ENCODE measurements at regions not wholly inside any gene's neighbourhood (a gene's known extent, or its start where the extent isn't known, plus 50 kb on each side); places are given as distances from the start of the nearest gene placed in this dataset.
"Not testable (repeated sequence)": the region's sequence is repeated elsewhere in the genome, so short reads cannot be mapped to it uniquely, and the experiment has no call there.

- H3K9me3 ChIP-seq (replicated peaks) = no peaks in the 10 kb centered on the region
- H3K4me3 ChIP-seq = no peak overlapping the region
- no peaks in the 10 kb centered on the region for H3K4me1 ChIP-seq
- no peak overlapping the region for H3K27ac ChIP-seq
- no peak for DNase-seq
- H3K27me3 ChIP-seq = no peaks in the 10 kb centered on the region
- no peaks in the 10 kb centered on the region for H3K36me3 ChIP-seq
Observed at GRCh38 chr16:77111056-77111565, 79.9 kb upstream of the MON1B start.

DNA sequence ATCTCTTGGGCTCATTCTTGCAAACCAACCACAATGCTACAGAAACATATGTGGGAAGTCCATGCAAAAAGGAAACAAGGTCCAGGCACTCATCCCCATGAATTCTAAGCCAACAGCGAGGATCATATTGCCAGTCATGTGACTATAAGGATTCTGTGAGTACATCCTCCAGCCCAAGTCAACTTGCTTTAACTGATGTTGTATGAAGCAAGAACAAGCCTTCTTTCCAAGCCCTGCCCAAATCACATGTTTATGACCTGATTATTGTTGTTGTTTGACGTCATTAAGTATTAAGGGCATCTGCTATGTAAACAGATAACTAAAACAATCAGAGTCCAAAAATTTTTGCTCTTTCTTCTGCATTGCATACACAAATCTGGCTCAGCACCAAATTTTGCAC is 78.2 kb upstream of the MON1B start:
- DNase-seq = no peak
- Histone ChIP-seq H3K36me3 (no peaks in the 10 kb centered on the region), H3K9me3 (replicated peaks) (no peaks in the 10 kb centered on the region)

DNA sequence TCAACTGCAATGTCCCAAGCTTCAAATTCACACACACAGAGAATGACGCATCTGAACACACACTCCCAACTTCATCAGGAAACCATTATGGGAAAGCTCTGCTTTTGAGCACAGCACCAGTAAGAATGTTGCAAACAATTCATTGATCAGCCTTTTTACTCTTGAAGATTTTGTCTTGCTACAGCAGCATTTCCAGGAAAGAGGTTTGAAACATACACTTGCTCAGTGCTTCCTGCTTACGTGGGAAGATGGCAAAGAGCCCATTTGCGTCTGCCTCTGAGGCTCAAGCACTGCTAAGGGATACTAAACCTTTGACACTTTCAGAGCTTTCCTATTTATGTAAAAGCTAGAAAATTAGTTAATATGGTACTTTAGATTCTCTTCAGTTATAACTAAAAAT is 77.2 kb upstream of the MON1B start:
- DNase-seq = no peak
- Histone ChIP-seq H3K4me1 (no peaks in the 10 kb centered on the region), H3K9me3 (replicated peaks) (no peaks in the 10 kb centered on the region), H3K4me3 (no peak overlapping the region), H3K27me3 (no peaks in the 10 kb centered on the region), H3K27ac (no peak overlapping the region), H3K36me3 (no peaks in the 10 kb centered on the region)

More for the DNA sequence above, 78.2 kb upstream of the MON1B start:
- Histone ChIP-seq H3K4me3 (no peak overlapping the region), H3K27me3 (no peaks in the 10 kb centered on the region), H3K27ac (no peak overlapping the region), H3K4me1 (no peaks in the 10 kb centered on the region)

DNA sequence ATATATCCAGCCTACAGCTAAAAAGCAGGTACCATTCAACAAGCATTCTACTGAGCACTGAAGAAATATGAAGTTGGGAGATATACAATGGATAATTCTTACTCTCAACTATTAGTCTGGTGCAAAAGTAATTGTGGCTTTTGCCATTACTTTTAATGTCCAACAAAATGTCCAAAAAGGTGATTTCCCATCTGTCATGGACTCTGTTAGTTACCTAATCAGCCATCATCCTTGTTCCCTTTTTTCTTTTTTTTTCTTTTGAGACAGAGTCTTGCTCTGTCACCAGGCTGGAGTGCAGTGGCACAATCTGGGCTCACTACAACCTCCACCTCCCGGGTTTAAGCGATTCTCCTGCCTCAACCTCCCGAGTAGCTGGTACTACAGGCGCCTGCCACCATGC is 76.6 kb upstream of the MON1B start:
- H3K27ac ChIP-seq; H3K4me3 ChIP-seq; H3K27me3 ChIP-seq; DNase-seq; H3K36me3 ChIP-seq; H3K9me3 ChIP-seq (replicated peaks); H3K4me1 ChIP-seq: not testable (repeated sequence)

GRCh38 chr16:77116856-77117255 is 74.1 kb upstream of the MON1B start:
- no peak overlapping the region for H3K27ac ChIP-seq
- H3K36me3 ChIP-seq = no peaks in the 10 kb centered on the region
- DNase-seq = no peak
- no peaks in the 10 kb centered on the region for H3K27me3 ChIP-seq
- no peaks in the 10 kb centered on the region for H3K9me3 ChIP-seq (replicated peaks)
- no peak overlapping the region for H3K4me3 ChIP-seq
- H3K4me1 ChIP-seq = no peaks in the 10 kb centered on the region

DNA sequence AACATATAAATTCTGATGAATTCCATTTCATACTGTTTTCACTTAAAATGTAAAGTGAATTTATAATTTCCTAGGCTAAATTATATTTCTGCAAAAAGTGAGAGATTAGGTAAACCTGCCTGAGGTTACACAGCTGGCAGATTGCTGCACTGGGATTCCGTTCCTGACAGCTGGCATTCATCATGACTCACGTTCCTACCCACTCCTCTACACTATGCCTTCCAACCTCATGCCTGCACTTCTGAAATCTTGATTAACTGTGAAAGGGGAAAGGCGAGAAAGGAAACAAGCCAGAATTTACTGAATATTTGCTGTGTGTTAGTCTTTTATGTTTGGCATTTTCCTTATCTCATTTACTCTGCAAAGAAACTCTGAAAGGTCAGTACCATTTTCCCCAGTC is 73.3 kb upstream of the MON1B start:
- H3K27ac ChIP-seq = no peak overlapping the region
- H3K4me1 ChIP-seq = no peaks in the 10 kb centered on the region
- H3K36me3 ChIP-seq = no peaks in the 10 kb centered on the region
- DNase-seq = peak in 1 of 2 experiments; percentile 4
- no peaks in the 10 kb centered on the region for H3K9me3 ChIP-seq (replicated peaks)
- H3K27me3 ChIP-seq = no peaks in the 10 kb centered on the region
- no peak overlapping the region for H3K4me3 ChIP-seq

DNA sequence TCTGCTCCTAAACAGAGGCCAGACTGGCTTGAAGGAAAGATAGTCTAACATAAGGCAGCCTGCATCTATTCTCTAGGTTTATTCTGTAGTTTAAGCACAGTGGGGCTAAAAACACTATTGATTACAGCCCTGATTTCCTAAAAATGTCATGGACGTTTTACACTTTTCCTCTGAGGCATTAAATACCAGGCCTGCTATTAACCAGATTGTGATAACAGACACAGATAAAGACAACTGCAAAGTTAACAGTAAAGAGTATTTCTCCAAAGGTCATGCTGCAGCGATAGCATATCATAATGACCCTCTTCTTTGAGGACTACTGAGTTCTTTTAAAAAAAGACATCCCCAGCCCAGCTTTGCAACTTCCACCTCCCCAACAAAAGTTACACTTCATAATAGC is 59.6 kb upstream of the MON1B start:
- Histone ChIP-seq H3K27me3 (no peaks in the 10 kb centered on the region), H3K4me3 (no peak overlapping the region), H3K27ac (no peak overlapping the region), H3K36me3 (no peaks in the 10 kb centered on the region), H3K9me3 (replicated peaks) (no peaks in the 10 kb centered on the region), H3K4me1 (no peaks in the 10 kb centered on the region)
- no peak for DNase-seq

GRCh38 chr16:77132051-77132618 is 58.9 kb upstream of the MON1B start:
- no peaks in the 10 kb centered on the region for H3K9me3 ChIP-seq (replicated peaks)
- no peak overlapping the region for H3K4me3 ChIP-seq
- no peaks in the 10 kb centered on the region for H3K27me3 ChIP-seq
- no peak for DNase-seq
- H3K27ac ChIP-seq = no peak overlapping the region
- no peaks in the 10 kb centered on the region for H3K4me1 ChIP-seq
- H3K36me3 ChIP-seq = no peaks in the 10 kb centered on the region

GRCh38 chr16:77133706-77134105 is 57.3 kb upstream of the MON1B start:
- Histone ChIP-seq H3K36me3 (no peaks in the 10 kb centered on the region), H3K4me3 (no peak overlapping the region), H3K9me3 (replicated peaks) (no peaks in the 10 kb centered on the region), H3K27me3 (no peaks in the 10 kb centered on the region), H3K4me1 (no peaks in the 10 kb centered on the region), H3K27ac (no peak overlapping the region)
- DNase-seq = no peak

GRCh38 chr16:77137045-77137444 is 53.9 kb upstream of the MON1B start:
- H3K4me1 ChIP-seq = no peaks in the 10 kb centered on the region
- DNase-seq = no peak
- H3K27me3 ChIP-seq = no peaks in the 10 kb centered on the region
- no peak overlapping the region for H3K27ac ChIP-seq
- H3K36me3 ChIP-seq = no peaks in the 10 kb centered on the region
- no peak overlapping the region for H3K4me3 ChIP-seq
- no peaks in the 10 kb centered on the region for H3K9me3 ChIP-seq (replicated peaks)
